GM12892 (cell line): ENCODE measurements at regions not wholly inside any gene's neighbourhood (a gene's known extent, or its start where the extent isn't known, plus 50 kb on each side); places are given as distances from the start of the nearest gene placed in this dataset.

ENCODE experiments used
- POLR2A ChIP-seq: IDR thresholded peaks from 2 replicates; pipeline ENCODE4 v1.6.1; 2011; ENCODE audit warnings: low read depth, low read length, control low read depth
- POLR2AphosphoS5 ChIP-seq: IDR thresholded peaks from 2 replicates; pipeline ENCODE4 v1.6.1; 2011; ENCODE audit warnings: low read depth, low read length, control low read depth
- TAF1 ChIP-seq: IDR thresholded peaks from 2 replicates; pipeline ENCODE4 v1.6.1; 2011; ENCODE audit warnings: low read depth, mild to moderate bottlenecking, control low read depth, low read length, borderline replicate concordance

GRCh38 chr21:19026911-19027310 is 623.3 kb upstream of the TMPRSS15 start:
- TF ChIP-seq POLR2A: no peak
- no peak for TF ChIP-seq POLR2AphosphoS5
- TF ChIP-seq TAF1: no peak
